Gastrocnemius medialis (tissue), 4 donors: ENCODE measurements at regions not wholly inside any gene's neighbourhood (a gene's known extent, or its start where the extent isn't known, plus 50 kb on each side); places are given as distances from the start of the nearest gene placed in this dataset.

Experiments used
- CTCF ChIP-seq, 5 experiments: fragments of 450-650 bp in 3 of 5; fragments of 200-600 bp in 2 of 5; sonication (generic) in 2 of 5; IDR thresholded peaks in 4 of 5; conservative IDR thresholded peaks in 1 of 5; 1 replicate in 4 of 5; 2 replicates in 1 of 5; pipeline ENCODE4 v1.5.1; 2016 to 2019; ENCODE audit warnings: antibody characterized with exemption in 5 of 5, mild to moderate bottlenecking in 3 of 5, moderate library complexity in 3 of 5
- POLR2A ChIP-seq, 2 donors: fragments of 450-650 bp; IDR thresholded peaks; one replicate each; pipeline ENCODE4 v1.6.1; 2017; ENCODE audit warnings: antibody characterized with exemption in 2 of 2, mild to moderate bottlenecking in 2 of 2, moderate library complexity in 2 of 2

DNA sequence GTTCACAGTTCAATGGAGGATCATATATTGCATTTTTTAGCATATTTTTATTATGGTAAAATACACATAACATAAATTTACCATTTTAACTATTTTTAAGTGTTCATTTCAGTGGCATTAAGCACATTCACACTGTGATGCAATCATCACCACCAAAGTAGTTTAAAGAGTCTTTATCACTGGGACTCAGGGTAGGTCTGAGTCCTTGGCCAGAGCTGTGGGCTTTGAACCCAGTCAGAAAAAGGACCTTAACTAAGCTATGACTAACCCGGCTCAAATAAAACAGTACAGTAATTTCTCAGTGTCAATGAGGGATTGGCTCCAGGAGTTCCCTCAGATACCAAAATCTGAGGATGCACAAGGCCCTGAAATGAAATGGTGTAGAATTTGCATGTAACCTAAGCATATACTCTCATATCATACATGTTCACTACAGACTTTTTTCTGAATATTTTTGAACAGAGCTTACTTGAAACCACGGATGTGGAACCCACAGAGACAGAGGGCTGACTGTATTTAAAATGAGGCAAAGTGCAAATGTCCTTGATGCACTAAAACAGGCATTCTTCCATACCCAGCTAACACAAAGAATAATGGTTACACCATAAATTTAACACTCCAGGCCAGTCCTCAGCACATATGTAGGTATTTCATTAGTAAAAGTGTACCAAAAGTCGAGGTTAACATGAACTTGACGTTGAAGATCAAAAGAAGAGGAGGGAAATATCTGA, 246.2 kb downstream of the LNPK start:
- TF ChIP-seq POLR2A (IDR thresholded peaks at IDR 0.05) = no peak
- TF ChIP-seq CTCF (IDR thresholded peaks at IDR 0.05 in 4 of 5, conservative IDR thresholded peaks at IDR 0.05 in 1 of 5) = no peak
